ENCODE measurements at regions not wholly inside any gene's neighbourhood (a gene's known extent, or its start where the extent isn't known, plus 50 kb on each side); places are given as distances from the start of the nearest gene placed in this dataset.

DNA sequence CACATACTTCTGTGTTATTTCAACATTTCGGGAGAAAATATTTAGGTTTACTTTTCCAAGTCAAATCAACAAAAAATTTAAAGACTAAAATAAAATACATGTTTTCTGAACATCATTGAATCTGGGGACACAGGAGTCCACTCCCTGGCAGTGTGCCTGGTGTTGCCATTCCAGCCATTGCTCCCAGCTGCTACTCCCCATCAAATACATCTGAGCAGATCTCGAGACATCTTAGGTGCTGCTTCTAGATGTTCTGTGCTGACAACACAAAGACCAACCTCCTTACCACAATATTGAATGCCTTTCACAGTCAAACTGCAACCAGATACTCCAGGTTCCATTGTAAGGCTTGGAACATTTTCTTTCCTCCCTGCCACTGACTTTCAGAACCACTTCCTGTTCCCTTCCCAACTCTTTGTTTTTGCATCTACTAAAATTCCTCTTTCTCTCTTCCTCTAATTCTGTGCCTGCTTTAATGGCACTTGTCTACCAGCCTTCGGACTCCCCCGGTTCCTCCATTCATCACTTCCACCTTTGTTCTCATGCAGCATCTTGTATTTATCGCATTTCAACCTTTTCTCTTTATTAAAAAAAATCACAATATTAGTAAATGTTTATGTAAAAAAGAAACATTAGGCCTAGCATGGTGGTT lies 81.1 kb upstream of the SLC4A7 start (continued):
- TF ChIP-seq PHF21A (IDR thresholded peaks at IDR 0.05; ENCODE audit: borderline replicate concordance, low read depth) = no peak
- TF ChIP-seq TRIM24 (IDR thresholded peaks at IDR 0.05) = no peak
- no peak for TF ChIP-seq ZNF23 (CRISPR knock-in tag; IDR thresholded peaks at IDR 0.05)
- TF ChIP-seq, protein P1, sequence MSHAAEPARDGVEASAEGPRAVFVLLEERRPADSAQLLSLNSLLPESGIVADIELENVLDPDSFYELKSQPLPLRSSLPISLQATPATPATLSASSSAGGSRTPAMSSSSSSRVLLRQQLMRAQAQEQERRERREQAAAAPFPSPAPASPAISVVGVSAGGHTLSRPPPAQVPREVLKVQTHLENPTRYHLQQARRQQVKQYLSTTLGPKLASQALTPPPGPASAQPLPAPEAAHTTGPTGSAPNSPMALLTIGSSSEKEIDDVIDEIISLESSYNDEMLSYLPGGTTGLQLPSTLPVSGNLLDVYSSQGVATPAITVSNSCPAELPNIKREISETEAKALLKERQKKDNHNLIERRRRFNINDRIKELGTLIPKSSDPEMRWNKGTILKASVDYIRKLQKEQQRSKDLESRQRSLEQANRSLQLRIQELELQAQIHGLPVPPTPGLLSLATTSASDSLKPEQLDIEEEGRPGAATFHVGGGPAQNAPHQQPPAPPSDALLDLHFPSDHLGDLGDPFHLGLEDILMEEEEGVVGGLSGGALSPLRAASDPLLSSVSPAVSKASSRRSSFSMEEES (CRISPR knock-in tag; IDR thresholded peaks at IDR 0.05) = no peak

DNA sequence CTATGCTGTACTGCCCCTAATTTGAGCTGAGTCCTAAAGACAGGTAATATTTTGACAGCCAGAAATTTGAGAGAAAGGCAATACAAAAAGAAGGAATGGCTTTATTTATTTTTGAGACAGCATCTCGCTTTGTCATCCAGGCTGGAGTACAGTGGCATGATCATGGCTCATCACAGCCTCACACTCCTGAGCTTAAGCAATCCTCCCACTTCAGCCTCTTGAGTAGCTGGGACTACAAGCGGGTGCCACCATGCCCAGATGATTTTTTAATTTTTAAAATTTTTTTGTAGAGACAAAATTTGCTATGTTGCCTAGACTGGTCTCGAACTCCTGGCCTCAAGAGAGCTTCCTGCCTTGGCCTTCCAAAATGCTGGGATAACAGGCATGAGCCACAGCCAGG lies 77.4 kb upstream of the SLC4A7 start:
- Histone ChIP-seq H2AFZ (ENCODE audit: low read depth, low read length) (no peak overlapping the region), H3K4me3 (no peak overlapping the region), H3K4me2 (ENCODE audit: insufficient read depth, low read length) (no peak overlapping the region), H3K27me3 (ENCODE audit: control insufficient read depth in 2 of 2, insufficient read depth in 2 of 2, low read length in 2 of 2) (no peaks in the 10 kb centered on the region), H3K9me1 (ENCODE audit: control insufficient read depth, insufficient read depth, low read length) (no peaks in the 10 kb centered on the region), H3K79me2 (ENCODE audit: control insufficient read depth, insufficient read depth, low read length) (no peaks in the 10 kb centered on the region), H4K20me1 (replicated peaks; ENCODE audit: control insufficient read depth, insufficient read depth, low read length) (no peaks in the 10 kb centered on the region), H3K36me3 (ENCODE audit: control insufficient read depth, insufficient read depth, low read length) (no peaks in the 10 kb centered on the region), H3K4me1 (replicated peaks in 1 of 2; ENCODE audit: control insufficient read depth in 2 of 2, insufficient read depth in 2 of 2, low read length in 2 of 2) (no peaks in the 10 kb centered on the region), H3K27ac (ENCODE audit: extremely low read depth, low read depth, low read length) (no peak overlapping the region), H3K9ac (ENCODE audit: insufficient read depth in 1 of 2, low read depth in 2 of 2, low read length in 2 of 2) (no peak overlapping the region), H3K9me3 (replicated peaks; ENCODE audit: control insufficient read depth, insufficient read depth, low read depth, low read length) (no peaks in the 10 kb centered on the region)
- no peak for FAIRE-seq
- CTCF ChIA-PET (ENCODE audit: low intra/inter-chr PET ratio) = no interaction called here
- no peak for ATAC-seq
- POLR2A ChIA-PET = no interaction called here
- no TSS peak for BruUV-seq (replicated peaks)
- no peak for TF ChIP-seq TGIF2 (CRISPR knock-in tag; IDR thresholded peaks at IDR 0.05)
- TF ChIP-seq ZNF707 (CRISPR knock-in tag; conservative IDR thresholded peaks at IDR 0.05) = no peak
- TF ChIP-seq, protein P2, sequence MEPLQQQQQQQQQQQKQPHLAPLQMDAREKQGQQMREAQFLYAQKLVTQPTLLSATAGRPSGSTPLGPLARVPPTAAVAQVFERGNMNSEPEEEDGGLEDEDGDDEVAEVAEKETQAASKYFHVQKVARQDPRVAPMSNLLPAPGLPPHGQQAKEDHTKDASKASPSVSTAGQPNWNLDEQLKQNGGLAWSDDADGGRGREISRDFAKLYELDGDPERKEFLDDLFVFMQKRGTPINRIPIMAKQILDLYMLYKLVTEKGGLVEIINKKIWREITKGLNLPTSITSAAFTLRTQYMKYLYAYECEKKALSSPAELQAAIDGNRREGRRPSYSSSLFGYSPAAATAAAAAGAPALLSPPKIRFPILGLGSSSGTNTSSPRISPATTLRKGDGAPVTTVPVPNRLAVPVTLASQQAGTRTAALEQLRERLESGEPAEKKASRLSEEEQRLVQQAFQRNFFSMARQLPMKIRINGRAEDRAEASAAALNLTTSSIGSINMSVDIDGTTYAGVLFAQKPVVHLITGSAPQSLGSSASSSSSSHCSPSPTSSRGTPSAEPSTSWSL (CRISPR knock-in tag; IDR thresholded peaks at IDR 0.05; ENCODE audit: borderline replicate concordance) = no peak
- TF ChIP-seq GATA2 (CRISPR knock-in tag; IDR thresholded peaks at IDR 0.05) = no peak
- no peak for TF ChIP-seq TEAD4 (IDR thresholded peaks at IDR 0.05; ENCODE audit: low read length)
- TF ChIP-seq TEAD4 (CRISPR knock-in tag; IDR thresholded peaks at IDR 0.05; ENCODE audit: borderline replicate concordance) = no peak
- no peak for TF ChIP-seq ZNF76 (CRISPR knock-in tag; IDR thresholded peaks at IDR 0.05; ENCODE audit: borderline replicate concordance)
- intact Hi-C loops (cut with micrococcal nuclease) (no loop called here), in situ Hi-C loops (cut with MboI) (no loop called here)
- no peak for DNase-seq (ENCODE audit: extremely low read depth in 1 of 4, low spot score in 3 of 4)
- 3% methylated on average over 3 of the region's 3 CpGs for WGBS (ENCODE audit: insufficient coverage, low coverage, missing lambda C conversion rate)
